ENCODE measurements at regions not wholly inside any gene's neighbourhood (a gene's known extent, or its start where the extent isn't known, plus 50 kb on each side); places are given as distances from the start of the nearest gene placed in this dataset.

GRCh38 chr20:22525821-22526220 lies 58.6 kb downstream of the FOXA2 start:
- TF ChIP-seq CTCF (IDR thresholded peaks at IDR 0.05) (no peak), POLR2AphosphoS5 (IDR thresholded peaks at IDR 0.05) (no peak)

Measured in breast epithelium (tissue), 3 donors.